DMS 273 (cell line): ENCODE measurements at regions not wholly inside any gene's neighbourhood (a gene's known extent, or its start where the extent isn't known, plus 50 kb on each side); places are given as distances from the start of the nearest gene placed in this dataset.

ENCODE experiments used
- DNase-seq: peaks from one replicate; lab custom pipeline; 2025; ENCODE audit not compliant: unreplicated experiment; lab: John Stamatoyannopoulos, UW

- no peak for DNase-seq
Measured at GRCh38 chr22:49491726-49492125, 335.9 kb downstream of the BRD1 start.

- DNase-seq: no peak
Measured at GRCh38 chr22:49491221-49491635, 336.4 kb downstream of the BRD1 start.

GRCh38 chr22:49490692-49491091 is 337.0 kb downstream of the BRD1 start:
- DNase-seq: no peak

- DNase-seq: no peak
Measured at GRCh38 chr22:49489821-49490220, 337.9 kb downstream of the BRD1 start.

DNA sequence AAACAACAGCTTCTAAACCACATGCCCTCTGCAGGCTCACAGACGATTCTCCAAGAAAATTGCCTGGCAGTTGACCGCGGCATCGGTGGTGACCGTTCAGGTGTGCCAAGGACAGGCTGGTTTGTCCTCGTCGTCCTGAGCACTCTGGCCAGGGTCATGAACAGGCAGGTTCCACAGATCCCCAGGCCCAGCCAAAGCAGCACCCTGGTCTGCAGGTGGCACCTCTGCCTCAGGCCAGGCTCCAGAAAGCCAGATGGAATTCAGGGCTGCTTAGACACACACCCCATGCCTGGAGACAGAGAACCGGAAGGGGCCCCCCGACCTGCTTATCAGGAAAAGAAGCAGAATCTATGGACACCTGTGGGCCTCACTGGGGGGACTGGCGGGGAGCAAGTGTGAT is 338.7 kb downstream of the BRD1 start:
- DNase-seq: no peak

GRCh38 chr22:49487950-49488349 is 339.7 kb downstream of the BRD1 start:
- no peak for DNase-seq

- DNase-seq: no peak
Measured at GRCh38 chr22:49486225-49486624, 341.4 kb downstream of the BRD1 start.

DNA sequence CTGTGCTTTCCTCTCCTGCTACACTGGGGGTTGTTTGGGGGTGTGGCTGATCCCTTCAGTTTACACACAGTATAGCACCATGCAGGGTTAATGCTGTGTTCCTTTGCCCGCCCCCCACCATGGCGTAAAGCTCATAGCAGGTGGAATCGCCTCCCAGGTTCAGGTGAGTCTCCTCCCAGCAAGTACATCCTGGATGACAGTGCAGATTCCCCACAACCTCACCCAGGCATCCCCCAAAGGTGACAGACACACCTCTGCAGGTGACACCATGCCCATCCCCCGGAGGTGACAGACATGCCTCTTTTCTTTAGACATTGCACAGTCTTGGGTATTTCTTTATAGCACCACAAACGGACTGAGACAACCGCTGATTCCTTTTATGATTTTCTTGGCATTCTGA is 343.7 kb downstream of the BRD1 start:
- DNase-seq: no peak

DNA sequence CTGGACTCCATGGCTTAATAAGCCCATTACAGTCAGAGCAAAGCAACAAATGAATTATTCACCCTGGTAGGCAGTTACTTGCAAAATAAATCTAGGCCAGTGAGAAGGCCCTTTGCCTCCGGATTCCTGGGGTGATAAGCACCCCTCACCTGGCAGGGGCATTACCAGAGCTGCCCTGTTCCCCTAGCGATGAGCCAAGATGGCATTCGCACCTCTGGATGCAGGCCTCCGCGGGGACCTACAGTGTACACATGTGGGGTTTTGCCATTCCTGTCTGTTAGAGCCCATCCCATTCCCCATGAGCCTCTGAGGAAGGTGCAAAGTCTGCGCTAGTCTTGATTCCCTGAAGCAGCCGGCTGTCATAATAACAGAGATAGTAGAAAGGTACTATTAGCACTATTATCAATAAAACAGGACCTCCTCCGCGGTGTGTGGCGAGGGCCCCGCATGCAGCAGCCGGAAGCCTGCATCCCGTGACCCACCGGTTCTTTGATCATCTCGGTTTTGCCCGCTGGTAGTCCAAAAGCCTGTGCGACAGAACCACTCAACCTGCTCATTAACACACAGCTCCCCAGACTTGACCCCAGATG is 344.3 kb downstream of the BRD1 start:
- no peak for DNase-seq

DNA sequence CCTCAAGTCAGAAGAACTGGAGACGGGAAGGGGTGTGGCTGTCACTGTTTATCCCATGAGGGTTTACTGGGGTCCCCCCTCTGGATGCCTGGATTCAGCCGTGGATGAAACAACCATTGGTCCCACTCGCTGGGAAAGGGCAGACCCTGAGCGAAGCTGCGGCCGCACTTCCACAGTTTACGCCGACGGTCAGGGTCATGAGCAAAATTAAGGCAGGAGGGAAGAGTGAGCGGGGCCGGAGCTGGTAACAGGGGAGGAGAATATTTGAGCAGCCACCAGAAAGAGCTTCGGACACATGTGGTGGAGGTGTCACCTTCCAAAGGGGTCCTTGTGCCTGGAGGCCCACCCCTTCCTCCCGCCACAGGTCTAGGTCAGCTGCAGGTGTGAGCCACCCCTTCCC is 344.9 kb downstream of the BRD1 start:
- no peak for DNase-seq

- DNase-seq: no peak
Measured at GRCh38 chr22:49481659-49482399, 345.8 kb downstream of the BRD1 start.

- DNase-seq: no peak
Measured at GRCh38 chr22:49480896-49481658, 346.6 kb downstream of the BRD1 start.

- no peak for DNase-seq
Measured at GRCh38 chr22:49480331-49480730, 347.3 kb downstream of the BRD1 start.

- no peak for DNase-seq
Measured at GRCh38 chr22:49479566-49479965, 348.1 kb downstream of the BRD1 start.

DNA sequence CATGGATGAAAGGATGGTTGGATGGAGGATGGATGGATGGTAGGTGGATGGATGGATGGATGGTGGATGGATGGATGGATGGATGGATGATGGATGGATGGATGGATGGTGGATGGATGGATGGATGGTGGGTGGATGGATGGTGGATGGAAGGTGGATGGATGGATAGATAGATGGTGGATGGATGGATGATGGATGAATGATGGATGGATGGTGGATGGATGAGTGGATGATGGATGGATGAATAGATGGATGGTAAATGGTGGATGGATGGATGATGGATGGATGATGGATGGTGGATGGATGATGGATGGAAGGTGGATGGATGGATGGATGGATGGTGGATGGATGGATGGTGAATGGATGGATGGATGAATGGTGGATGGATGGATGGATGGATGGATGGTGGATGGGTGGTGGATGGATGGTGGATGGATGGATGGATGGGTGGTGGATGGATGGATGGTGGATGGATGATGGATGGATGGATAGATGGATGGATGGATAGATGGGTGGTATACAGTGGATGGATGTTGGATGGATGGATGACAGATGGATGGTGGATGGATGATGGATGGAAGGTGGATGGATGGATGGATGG is 350.8 kb downstream of the BRD1 start:
- DNase-seq: no peak

DNA sequence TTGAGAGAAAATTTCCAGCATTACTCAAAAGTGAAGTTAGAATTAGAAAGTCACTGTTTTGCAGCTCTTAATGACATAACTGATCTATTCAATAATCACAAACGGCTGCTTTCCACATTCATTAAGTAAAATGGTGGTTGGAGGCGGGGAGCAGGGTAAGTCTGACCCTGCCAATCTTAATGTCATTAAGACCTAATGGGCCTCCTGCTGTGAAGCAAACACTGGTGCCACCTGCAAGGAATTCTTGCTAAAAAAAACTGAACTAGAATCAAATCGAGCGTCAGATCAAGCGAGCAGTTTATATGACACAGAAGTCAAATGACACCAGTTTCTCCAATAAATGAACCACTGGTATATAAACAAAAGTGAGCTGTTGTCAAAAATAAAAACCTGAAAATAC is 351.5 kb downstream of the BRD1 start:
- no peak for DNase-seq

- no peak for DNase-seq
Measured at GRCh38 chr22:49475253-49475652, 352.4 kb downstream of the BRD1 start.

DNA sequence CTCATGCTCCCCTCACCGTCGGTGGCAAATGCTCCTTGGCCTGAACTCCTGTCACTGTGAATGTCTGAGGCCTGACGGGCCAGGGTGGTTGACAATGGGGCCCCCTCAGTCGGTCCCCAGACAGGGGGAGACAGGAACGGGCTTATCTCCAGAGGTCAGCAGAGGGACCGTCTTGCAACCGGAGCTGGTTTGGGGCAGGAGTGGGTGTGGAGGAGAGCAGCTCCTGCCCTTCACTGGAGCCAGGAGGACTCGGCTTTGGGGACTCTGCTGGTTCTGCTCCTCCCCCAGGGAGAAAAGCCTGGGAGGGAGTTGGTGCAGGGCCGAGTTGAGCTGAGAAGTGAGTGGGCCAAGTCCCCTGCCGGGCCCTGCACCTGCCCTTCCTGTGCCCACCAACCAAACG is 354.4 kb downstream of the BRD1 start:
- DNase-seq: no peak

DNA sequence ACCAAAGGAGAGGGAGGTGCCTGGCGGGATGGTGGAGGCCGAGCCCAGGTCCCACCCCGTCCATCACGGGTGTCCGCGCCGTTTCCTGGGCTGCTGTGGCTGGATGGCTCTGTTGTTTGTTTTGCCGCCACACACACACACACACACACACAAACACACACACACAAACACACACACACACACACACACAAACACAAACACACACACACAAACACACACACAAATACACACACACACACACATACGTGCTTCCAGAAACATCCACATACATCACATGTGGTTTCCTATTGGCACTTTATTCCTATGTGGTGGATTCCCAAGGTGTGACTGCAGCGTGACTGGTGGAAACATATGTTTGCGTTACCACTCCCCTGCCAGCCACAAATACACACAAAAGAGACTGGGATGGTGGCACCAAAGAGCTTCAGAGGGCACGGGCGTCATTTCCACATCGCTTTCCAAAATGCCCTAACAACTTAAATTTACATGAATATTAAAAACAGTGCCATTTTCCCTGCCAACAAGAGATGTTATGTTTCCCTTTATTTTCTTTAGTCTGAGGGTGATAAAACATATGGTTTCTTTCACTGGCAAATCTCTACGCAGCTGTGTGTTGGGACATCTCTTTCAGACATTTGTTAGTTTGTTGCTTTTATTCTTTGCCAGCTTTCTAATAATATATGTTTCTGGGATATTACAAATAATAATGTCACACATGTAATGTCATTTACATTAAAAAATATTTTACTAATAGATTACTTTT is 356.8 kb downstream of the BRD1 start:
- no peak for DNase-seq

- no peak for DNase-seq
Measured at GRCh38 chr22:49469896-49470740, 357.6 kb downstream of the BRD1 start.
